HUES48 (cell line): ENCODE measurements at regions not wholly inside any gene's neighbourhood (a gene's known extent, or its start where the extent isn't known, plus 50 kb on each side); places are given as distances from the start of the nearest gene placed in this dataset.

Experiments
- H3K27ac ChIP-seq: one replicate; pipeline ENCODE4 v1.7.0; 2013; ENCODE audit warnings: low read depth, low read length, inconsistent platforms
- H3K27me3 ChIP-seq: 2 replicates; pipeline ENCODE4 v1.6.1; 2013; ENCODE audit warnings: mild to moderate bottlenecking, low read length; ENCODE audit not compliant: control insufficient read depth, insufficient read depth
- H3K36me3 ChIP-seq: 2 replicates; pipeline ENCODE4 v1.6.1; 2013; ENCODE audit warnings: low read length; ENCODE audit not compliant: control insufficient read depth, insufficient read depth
- H3K4me1 ChIP-seq: 2 replicates; pipeline ENCODE4 v1.6.1; 2013; ENCODE audit warnings: mild to moderate bottlenecking, low read length; ENCODE audit not compliant: control insufficient read depth, insufficient read depth
- H3K4me3 ChIP-seq: 2 replicates; pipeline ENCODE4 v1.5.1; 2013; ENCODE audit warnings: mild to moderate bottlenecking, low read depth, low read length
- H3K9ac ChIP-seq: 2 replicates; pipeline ENCODE4 v1.6.1; 2013; ENCODE audit warnings: mild to moderate bottlenecking, low read depth, low read length, moderate library complexity
- H3K9me3 ChIP-seq: 2 replicates; pipeline ENCODE4 v1.6.1; 2013; ENCODE audit warnings: low read length; ENCODE audit not compliant: control insufficient read depth, insufficient read depth

DNA sequence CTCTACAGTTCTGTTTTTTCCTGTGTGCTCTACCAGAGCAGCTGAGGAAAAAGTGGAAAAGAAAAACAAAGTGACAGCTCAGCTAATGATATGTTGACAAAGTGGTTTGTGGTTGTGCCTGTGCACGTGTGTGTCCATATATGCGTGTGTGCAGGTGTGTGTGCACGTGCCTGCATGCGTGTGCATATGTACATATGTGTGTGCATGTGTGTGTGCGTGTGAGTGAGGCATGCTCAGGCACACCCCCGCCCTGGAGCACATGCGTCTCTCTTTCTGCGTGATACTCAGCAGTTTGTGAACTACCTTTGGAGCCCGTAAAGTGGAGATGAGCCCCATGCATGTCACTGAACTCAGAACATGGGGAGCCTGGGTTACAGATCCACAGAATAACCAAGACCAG lies 84.5 kb upstream of the GPR26 start:
- peaks cover 4% of the 10 kb centered on the region; the same call in 1 of the 2 replicates for H3K27me3 ChIP-seq
- no peak overlapping the region for H3K27ac ChIP-seq
- peaks cover 17% of the 10 kb centered on the region for H3K4me1 ChIP-seq
- H3K9ac ChIP-seq: no peak overlapping the region
- no peaks in the 10 kb centered on the region for H3K9me3 ChIP-seq
- H3K4me3 ChIP-seq: no peak overlapping the region
- H3K36me3 ChIP-seq: no peaks in the 10 kb centered on the region

- H3K27ac ChIP-seq: no peak overlapping the region
- no peaks in the 10 kb centered on the region for H3K36me3 ChIP-seq
- no peaks in the 10 kb centered on the region for H3K9me3 ChIP-seq
- H3K27me3 ChIP-seq: peaks cover 4% of the 10 kb centered on the region; the same call in 1 of the 2 replicates
- no peak overlapping the region for H3K4me3 ChIP-seq
- no peak overlapping the region for H3K9ac ChIP-seq
- H3K4me1 ChIP-seq: peaks cover 17% of the 10 kb centered on the region
Observed at GRCh38 chr10:123582084-123582989, 83.8 kb upstream of the GPR26 start.

GRCh38 chr10:123583639-123584418 lies 82.3 kb upstream of the GPR26 start:
- no peak overlapping the region for H3K4me3 ChIP-seq
- no peaks in the 10 kb centered on the region for H3K9me3 ChIP-seq
- H3K27me3 ChIP-seq: peaks cover 4% of the 10 kb centered on the region; the same call in 1 of the 2 replicates
- no peaks in the 10 kb centered on the region for H3K36me3 ChIP-seq
- no peak overlapping the region for H3K9ac ChIP-seq
- peak overlapping the region; percentile 9 for H3K27ac ChIP-seq
- H3K4me1 ChIP-seq: peaks cover 17% of the 10 kb centered on the region

DNA sequence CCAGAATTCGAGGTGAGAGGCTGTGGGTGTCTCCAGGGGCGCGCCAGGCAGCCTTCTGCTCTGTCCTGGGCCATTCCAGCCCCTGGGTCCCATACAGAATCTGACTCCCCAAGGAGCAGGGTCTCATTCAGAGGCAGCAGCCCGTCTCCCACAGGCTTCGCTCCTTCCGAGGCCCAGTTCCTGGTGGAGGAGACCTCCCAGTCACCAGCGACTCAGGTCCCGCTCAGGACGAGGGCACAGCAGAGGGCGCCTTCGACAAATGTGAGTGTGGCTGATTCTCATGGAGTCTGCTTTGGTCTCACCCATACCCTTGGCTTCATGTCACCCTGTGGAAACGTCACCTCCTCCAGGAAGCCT lies 81.8 kb upstream of the GPR26 start:
- H3K36me3 ChIP-seq: no peaks in the 10 kb centered on the region
- no peak overlapping the region for H3K27ac ChIP-seq
- H3K9ac ChIP-seq: no peak overlapping the region
- H3K4me3 ChIP-seq: no peak overlapping the region
- no peaks in the 10 kb centered on the region for H3K9me3 ChIP-seq
- H3K4me1 ChIP-seq: peaks cover 17% of the 10 kb centered on the region
- H3K27me3 ChIP-seq: peaks cover 4% of the 10 kb centered on the region; the same call in 1 of the 2 replicates

- peaks cover 17% of the 10 kb centered on the region for H3K4me1 ChIP-seq
- no peaks in the 10 kb centered on the region for H3K36me3 ChIP-seq
- no peak overlapping the region for H3K9ac ChIP-seq
- no peaks in the 10 kb centered on the region for H3K9me3 ChIP-seq
- H3K27me3 ChIP-seq: peaks cover 4% of the 10 kb centered on the region; the same call in 1 of the 2 replicates
- no peak overlapping the region for H3K4me3 ChIP-seq
- H3K27ac ChIP-seq: no peak overlapping the region
Observed at GRCh38 chr10:123585477-123586445, 80.4 kb upstream of the GPR26 start.

DNA sequence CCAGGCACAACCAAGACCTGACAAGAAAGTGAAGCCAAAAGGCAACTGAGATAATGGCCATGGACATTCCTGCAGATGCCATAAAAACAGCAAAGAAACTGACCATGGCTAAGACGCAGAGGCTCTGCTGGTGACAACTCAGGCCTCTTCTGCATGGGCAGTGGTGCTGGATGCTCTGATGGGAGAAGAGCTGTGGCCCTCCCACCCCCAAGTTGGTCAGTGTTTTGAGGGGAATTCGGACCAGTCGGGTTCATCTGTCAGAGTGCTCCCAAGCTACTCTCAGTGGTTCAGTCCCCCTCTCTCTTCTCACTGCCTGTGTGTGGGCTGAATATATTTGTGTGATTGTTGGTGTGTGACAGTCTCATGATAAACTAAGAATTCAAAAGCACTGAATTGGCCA lies 79.0 kb upstream of the GPR26 start:
- Histone ChIP-seq H3K9ac (no peak overlapping the region), H3K27me3 (peaks cover 4% of the 10 kb centered on the region; the same call in 1 of the 2 replicates), H3K4me1 (peaks cover 17% of the 10 kb centered on the region), H3K36me3 (no peaks in the 10 kb centered on the region), H3K9me3 (no peaks in the 10 kb centered on the region), H3K4me3 (no peak overlapping the region), H3K27ac (no peak overlapping the region)

GRCh38 chr10:123588386-123588914 lies 77.7 kb upstream of the GPR26 start:
- no peak overlapping the region for H3K9ac ChIP-seq
- no peaks in the 10 kb centered on the region for H3K9me3 ChIP-seq
- no peaks in the 10 kb centered on the region for H3K36me3 ChIP-seq
- peaks cover 17% of the 10 kb centered on the region for H3K4me1 ChIP-seq
- H3K27me3 ChIP-seq: no peaks in the 10 kb centered on the region
- no peak overlapping the region for H3K4me3 ChIP-seq
- no peak overlapping the region for H3K27ac ChIP-seq

DNA sequence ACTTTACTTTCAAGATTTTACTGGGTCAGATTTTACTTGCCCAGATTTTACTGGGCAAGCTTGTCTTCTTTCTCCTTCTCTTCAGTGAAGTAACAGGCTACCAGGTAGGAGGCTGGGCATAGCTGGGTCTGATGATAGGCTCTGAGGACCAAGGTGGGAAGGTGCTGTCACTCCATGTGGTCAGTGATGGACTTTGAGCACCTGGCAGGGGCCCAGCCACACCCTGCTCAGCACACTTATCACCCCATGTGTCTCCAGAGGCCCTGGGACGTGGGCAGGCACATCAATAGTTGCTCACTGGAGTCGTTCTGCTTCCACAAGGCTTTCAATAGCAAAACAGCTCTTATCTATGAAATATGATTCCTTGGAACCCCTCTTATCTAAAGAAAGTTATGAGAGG lies 70.5 kb upstream of the GPR26 start:
- no peak overlapping the region for H3K4me3 ChIP-seq
- H3K9me3 ChIP-seq: no peaks in the 10 kb centered on the region
- no peak overlapping the region for H3K27ac ChIP-seq
- no peaks in the 10 kb centered on the region for H3K36me3 ChIP-seq
- no peak overlapping the region for H3K9ac ChIP-seq
- no peaks in the 10 kb centered on the region for H3K4me1 ChIP-seq
- no peaks in the 10 kb centered on the region for H3K27me3 ChIP-seq

GRCh38 chr10:123597676-123598075 lies 68.5 kb upstream of the GPR26 start:
- Histone ChIP-seq H3K4me1 (no peaks in the 10 kb centered on the region), H3K27ac (no peak overlapping the region), H3K9ac (no peak overlapping the region), H3K27me3 (no peaks in the 10 kb centered on the region), H3K9me3 (no peaks in the 10 kb centered on the region), H3K36me3 (no peaks in the 10 kb centered on the region), H3K4me3 (no peak overlapping the region)

DNA sequence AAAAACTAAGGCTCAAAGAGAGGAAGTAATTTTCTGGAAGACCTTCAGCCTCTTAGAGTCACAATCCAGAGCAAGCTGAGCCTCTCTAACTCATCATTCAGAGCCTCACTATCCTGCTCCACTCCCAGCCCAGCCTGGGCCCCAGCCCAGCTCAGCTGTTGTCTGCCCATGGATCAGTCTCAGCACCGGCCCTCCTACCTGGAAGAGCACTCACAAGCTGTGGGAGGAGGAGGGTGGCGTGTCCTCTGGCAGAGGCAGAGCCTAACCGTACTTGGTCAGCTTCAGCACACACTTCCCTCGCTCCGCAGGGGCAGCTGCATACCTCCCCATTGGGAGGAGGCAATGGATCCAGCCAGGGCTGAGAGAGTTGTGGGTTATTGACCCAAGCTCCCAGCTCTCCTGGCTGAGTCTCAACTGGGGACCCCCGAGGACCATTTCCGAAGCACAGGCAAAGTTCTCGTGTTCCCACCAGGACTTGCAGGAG lies 66.7 kb upstream of the GPR26 start:
- H3K4me3 ChIP-seq: no peak overlapping the region
- no peaks in the 10 kb centered on the region for H3K27me3 ChIP-seq
- no peaks in the 10 kb centered on the region for H3K36me3 ChIP-seq
- H3K9ac ChIP-seq: no peak overlapping the region
- no peaks in the 10 kb centered on the region for H3K9me3 ChIP-seq
- no peaks in the 10 kb centered on the region for H3K4me1 ChIP-seq
- H3K27ac ChIP-seq: no peak overlapping the region
